GM12864 (cell line): ENCODE measurements at regions not wholly inside any gene's neighbourhood (a gene's known extent, or its start where the extent isn't known, plus 50 kb on each side); places are given as distances from the start of the nearest gene placed in this dataset.

Source experiments
- DNase-seq: peaks from one replicate; pipeline ENCODE4 v3.0.0-alpha.2; 2011; ENCODE audit warnings: low read depth
- H3K4me3 ChIP-seq: 2 replicates; pipeline ENCODE4 v1.5.1; 2011; ENCODE audit warnings: mild to moderate bottlenecking, low read depth, low read length, control low read depth
- CTCF ChIP-seq: IDR thresholded peaks from 2 replicates; pipeline ENCODE4 v1.5.1; 2011; ENCODE audit warnings: low read depth, mild to moderate bottlenecking, moderate library complexity, low read length, control low read depth, inconsistent platforms; ENCODE audit errors: missing control alignments

DNA sequence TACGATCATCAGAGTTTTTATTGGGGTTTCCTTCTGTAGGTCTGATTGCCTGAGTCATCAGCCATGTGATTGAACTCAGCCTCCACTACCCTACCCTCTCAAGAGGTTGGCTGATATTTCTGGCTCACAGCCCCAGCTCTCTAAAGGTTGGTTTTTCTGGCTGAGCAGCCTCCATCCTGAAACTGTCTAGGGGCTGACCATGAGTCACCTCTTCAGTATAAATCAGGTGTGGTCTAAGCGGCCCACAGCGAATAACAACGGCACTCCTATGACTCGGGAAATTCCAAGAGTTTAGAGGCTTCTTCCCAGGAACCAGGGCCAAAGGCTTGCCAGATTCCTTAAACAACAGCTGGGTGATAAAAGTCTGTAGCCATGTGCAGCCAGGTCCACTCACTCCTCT, 115.5 kb downstream of the SOD2 start:
- no peak for TF ChIP-seq CTCF
- H3K4me3 ChIP-seq = no peak overlapping the region
- DNase-seq = no peak

DNA sequence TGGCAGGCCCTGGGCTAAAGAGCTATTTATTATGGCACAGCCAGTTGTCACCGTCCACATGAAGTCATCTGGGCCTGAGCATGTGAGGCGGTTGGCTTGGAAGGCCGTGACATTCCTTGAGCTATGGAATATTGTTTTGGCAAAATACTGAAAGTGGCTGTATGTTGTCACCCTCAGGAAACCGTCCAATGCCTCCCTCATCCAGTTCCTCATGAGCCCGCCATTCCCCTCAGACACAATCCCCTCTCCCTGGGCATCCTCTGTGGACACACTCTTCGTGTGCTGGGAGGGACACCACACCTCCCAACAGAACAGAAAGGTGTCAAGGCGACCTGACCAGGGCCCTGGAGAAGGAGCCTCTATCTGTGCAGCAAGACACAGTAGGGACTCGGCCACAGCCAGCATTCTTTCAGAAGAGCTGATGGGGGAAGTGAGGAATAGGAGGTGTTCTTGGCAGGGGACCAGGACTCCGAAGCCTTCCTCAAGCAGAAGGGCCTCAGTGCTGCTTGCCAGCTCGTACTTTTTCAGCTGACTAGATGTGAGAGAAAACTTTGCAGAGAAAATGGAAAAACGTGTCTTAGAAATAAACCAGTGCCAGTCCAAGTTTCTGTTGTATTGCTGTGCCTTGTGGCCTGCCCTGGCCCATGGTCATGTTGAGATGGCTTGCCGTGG, 120.5 kb downstream of the SOD2 start:
- no peak for DNase-seq
- no peak for TF ChIP-seq CTCF

GRCh38 chr6:159565181-159565710, 127.8 kb downstream of the SOD2 start:
- TF ChIP-seq CTCF = no peak
- H3K4me3 ChIP-seq = no peak overlapping the region
- no peak for DNase-seq

More for the DNA sequence above, 120.5 kb downstream of the SOD2 start:
- no peak overlapping the region for H3K4me3 ChIP-seq

- DNase-seq = no peak
- no peak for TF ChIP-seq CTCF
- H3K4me3 ChIP-seq = no peak overlapping the region
Observed at GRCh38 chr6:159564456-159564855, 128.6 kb downstream of the SOD2 start.

DNA sequence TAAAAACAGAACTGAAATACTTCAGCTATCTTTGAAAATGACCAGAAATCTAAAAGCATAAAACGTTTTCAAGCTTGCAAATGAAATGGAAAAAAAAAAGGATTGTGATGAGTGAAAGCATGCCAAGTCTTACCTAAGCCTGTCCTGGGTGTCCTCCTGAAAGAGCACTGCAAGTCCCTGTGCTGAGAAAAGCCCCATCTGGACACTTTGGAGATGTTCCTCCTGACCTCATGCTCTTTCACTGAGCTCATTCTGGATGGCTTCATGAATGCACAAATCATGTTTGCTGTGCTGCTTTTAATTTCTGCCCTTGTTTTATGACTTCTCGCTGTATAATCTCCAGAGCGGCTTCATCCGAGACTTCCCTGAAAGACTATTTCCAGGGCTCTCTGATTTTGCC, 136.0 kb downstream of the SOD2 start:
- no peak for DNase-seq
- no peak overlapping the region for H3K4me3 ChIP-seq
- TF ChIP-seq CTCF = no peak

DNA sequence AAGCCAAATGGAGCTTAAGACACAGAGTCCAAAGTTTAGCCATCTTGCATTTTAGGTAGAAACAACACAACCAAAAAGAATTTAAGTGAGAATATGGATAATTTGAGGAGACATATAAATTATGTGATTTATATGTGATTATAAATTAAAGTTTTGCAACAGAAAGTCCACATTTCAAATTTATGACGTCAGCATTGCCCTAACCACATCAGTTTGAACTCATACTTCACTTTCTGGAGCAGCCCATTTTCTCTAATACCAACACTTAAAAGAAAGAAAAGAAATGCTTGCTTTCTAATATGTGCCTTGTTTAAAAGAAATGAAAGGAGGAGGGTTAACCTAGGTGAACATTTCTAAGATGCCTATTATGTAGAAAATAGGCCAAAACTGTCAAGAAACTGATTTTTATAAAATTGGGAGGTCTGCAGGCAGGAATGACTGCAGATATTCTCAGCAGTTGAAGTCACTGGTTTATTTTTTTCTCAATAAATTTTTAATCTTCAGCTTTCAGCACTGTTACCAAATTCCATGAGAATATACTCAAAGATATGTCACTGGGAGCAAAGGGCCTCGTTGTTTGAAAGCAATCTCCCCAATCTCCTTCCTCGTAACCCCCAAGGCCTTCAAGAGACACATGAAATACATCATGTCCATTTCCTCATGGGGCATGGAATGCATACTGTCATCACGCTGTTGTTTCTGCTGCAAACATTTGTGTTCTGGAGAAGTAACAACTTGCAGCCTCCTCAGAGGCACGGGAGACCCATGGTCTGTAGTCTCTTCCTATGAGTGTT, 137.8 kb downstream of the SOD2 start:
- no peak overlapping the region for H3K4me3 ChIP-seq
- DNase-seq = no peak
- TF ChIP-seq CTCF = no peak
